HG03025 (cell line): ENCODE measurements at regions not wholly inside any gene's neighbourhood (a gene's known extent, or its start where the extent isn't known, plus 50 kb on each side); places are given as distances from the start of the nearest gene placed in this dataset.
A peak's percentile ranks its signal among the peaks of the same experiment; 100 is the strongest.
"Not testable (repeated sequence)": the region's sequence is repeated elsewhere in the genome, so short reads cannot be mapped to it uniquely, and the experiment has no call there.

ENCODE experiments used
- ATAC-seq: cut with Tn5 transposase; IDR thresholded peaks from one replicate; pipeline ENCODE4 v1.9.1; 2021; ENCODE audit warnings: mild to moderate bottlenecking, moderate library complexity; ENCODE audit not compliant: unreplicated experiment, low FRiP score

GRCh38 chr5:177941386-177941785 lies 54.7 kb downstream of the PROP1 start:
- not testable (repeated sequence) for ATAC-seq

DNA sequence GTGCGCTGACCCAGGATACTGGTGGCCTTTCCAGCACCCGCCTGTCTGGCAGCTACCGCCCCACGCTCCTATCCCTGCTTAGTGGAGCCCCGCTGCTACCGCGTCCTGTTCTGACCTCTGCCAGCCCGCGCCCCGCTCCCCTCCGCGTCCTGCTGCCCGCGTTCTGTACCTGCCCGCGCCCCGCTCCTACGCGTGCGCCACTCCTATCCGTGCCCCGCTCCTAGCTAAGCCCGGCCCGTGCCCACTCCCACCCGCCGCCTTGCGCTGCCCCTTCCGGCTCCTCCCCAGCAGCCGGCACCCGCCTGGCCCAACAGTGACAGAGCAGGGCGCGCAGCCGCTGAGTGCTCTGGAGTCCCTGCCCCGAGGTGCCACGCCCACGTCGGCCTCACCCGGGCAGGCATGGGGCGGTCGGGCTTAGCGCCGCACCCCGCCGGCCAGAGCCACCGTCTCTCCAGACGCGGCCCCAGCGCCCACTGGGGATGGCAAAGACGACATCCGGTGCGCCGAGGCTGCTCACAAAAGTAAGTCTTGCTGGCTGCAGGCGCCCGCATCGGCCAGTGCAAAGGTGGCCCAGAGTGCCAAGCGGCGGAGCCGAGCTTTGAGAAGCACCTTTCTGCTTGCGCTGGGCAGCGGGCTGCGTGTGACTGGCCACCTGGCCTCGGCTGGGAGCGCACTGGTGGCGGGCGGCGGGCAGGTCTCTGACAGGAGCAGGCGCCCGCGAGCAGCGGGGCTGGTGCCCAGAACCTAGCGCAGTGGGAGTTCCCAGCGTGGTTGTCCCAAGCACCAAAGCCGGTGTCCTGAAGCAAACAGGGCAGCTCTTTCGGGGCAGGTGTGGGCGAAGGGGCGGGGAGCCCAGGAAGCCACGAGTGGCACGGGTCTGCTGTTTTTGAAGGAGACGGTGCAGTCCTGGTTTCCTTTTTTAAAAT lies 56.5 kb downstream of the PROP1 start:
- not testable (repeated sequence) for ATAC-seq

GRCh38 chr5:177938767-177939166 lies 57.3 kb downstream of the PROP1 start:
- ATAC-seq: not testable (repeated sequence)

- ATAC-seq: not testable (repeated sequence)
Measured at GRCh38 chr5:177934233-177934632, 61.8 kb downstream of the PROP1 start.

DNA sequence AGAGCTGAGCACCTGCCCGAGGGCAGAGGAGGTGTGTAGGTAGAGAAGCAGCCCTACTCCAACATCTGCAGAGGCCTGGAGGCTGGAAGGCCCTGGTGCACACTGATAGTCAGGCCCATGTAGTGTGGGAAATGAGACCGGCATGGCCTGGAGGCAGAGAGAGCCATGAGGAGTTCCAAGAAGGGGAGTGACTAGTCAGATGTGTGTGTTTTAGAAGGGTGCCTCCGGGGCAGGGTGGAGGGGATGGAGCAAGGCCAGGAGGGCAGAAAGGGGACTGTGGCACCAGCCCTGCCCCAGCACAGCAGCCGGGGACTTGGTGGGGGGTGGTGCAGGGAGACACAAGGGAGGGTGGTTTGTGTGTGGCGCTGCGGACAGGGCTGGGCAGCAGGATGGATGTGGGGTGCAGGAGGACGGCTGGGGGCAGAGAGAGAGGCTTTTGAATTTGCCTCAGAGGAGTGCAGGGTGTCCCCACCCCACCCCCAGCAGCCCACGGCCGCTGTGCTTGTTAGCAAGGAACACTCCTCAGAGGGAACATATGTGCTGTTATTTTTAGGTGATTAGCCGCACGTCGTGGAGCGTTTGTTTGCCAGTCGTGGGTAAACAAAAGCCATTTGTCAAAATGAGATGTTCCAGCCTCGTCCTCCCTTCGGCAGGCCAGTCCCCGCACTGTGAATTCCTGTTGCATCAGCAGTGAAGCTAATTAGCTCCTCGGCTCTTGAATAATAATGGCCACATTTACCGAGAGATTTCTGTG lies 65.6 kb downstream of the PROP1 start:
- ATAC-seq: not testable (repeated sequence)

DNA sequence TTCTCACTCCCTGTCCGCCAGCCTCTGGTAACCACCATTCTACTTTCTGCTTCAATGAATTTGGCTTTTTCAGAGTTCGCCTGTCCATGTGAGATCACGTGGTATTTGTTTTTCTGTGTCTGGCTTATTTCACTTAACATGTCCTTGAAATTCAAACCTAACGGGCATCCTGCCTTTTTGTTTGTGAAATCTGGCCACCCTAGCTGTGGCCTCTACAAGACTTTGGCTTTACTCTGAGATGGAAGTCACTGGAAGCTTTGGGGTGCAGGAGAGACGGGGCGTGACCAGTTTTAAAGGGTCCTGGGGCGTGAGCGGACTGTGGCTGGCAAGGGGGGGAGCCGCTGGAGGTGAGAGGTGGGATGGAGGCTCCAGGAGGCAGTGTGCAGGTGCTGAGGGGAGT lies 66.4 kb downstream of the PROP1 start:
- ATAC-seq: not testable (repeated sequence)

DNA sequence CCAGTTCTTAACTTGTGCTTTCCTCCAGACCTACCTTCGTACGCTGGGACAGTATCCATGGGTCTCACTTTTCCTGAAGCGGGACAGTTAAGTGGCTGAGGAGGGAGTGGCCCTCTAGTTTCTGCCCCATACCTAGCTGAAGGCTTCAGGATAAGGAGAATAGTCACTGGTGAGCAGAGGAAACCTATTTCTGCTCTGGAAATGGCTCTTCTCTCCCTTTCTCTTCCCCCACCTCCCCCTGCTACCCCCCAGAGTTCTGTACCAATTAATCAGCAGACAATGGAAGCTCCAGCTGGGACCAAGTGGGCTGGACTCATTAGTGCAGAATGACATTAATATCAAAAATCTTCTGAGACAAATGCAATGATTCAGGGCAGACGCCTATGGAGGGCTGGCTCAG lies 68.5 kb downstream of the PROP1 start:
- ATAC-seq: not testable (repeated sequence)

DNA sequence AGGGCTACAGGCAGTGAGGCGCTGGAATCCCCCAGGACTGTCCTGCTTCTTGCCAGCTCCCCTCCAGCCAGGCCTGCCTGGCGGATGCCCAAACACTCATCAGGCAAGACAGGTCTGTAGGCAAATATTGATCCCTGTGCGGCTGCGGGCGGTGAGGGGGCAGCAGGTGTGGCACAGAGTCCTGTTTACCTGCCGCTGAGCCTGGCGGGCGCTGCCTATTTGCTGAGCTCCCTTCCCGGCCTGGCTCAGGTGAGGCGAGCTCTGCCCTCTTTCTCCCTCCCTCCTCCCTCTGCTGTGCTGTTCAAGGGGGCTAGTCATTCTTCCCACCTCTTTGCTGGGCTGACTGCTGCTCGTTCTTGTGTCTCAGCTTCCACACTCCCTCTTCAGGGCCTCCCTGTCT lies 71.5 kb downstream of the PROP1 start:
- not testable (repeated sequence) for ATAC-seq

- not testable (repeated sequence) for ATAC-seq
Measured at GRCh38 chr5:177923837-177924236, 72.2 kb downstream of the PROP1 start.

GRCh38 chr5:177923189-177923588 lies 72.9 kb downstream of the PROP1 start:
- not testable (repeated sequence) for ATAC-seq

- ATAC-seq: not testable (repeated sequence)
Measured at GRCh38 chr5:177909261-177909660, 86.8 kb downstream of the PROP1 start.

- ATAC-seq: not testable (repeated sequence)
Measured at GRCh38 chr5:177902806-177903205, 93.2 kb downstream of the PROP1 start.

- not testable (repeated sequence) for ATAC-seq
Measured at GRCh38 chr5:177900066-177900465, 96.0 kb downstream of the PROP1 start.

- ATAC-seq: not testable (repeated sequence)
Measured at GRCh38 chr5:177894681-177895453, 101.2 kb downstream of the PROP1 start.

GRCh38 chr5:177892357-177892665 lies 103.7 kb downstream of the PROP1 start:
- not testable (repeated sequence) for ATAC-seq

GRCh38 chr5:177891547-177892356 lies 104.3 kb downstream of the PROP1 start:
- ATAC-seq: peak; percentile 84

DNA sequence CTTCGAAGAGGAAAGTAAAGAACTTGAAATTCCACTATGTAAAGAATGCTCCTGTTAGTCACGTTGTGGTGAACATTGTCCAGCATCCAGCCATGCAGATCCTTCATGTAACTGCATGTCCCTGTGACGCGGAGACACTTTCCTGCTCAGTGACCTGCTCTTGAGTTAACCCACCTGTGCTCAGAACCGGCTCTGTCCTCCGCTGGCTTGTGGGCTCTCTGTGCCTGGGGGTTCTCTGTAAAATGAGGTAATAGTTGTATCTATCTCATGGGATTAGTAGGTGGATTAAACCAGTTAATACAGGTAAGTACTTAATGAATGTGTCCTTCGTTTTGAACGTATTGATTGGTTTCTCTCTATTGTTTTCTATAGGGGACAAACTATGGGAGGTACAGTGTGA lies 100.6 kb upstream of the FAM153A start:
- not testable (repeated sequence) for ATAC-seq

GRCh38 chr5:177875900-177876238 lies 93.2 kb upstream of the FAM153A start:
- ATAC-seq: not testable (repeated sequence)

- ATAC-seq: peak; percentile 65
Measured at GRCh38 chr5:177875013-177875899, 92.6 kb upstream of the FAM153A start.
